Natural killer cell (primary cell): ENCODE measurements at regions not wholly inside any gene's neighbourhood (a gene's known extent, or its start where the extent isn't known, plus 50 kb on each side); places are given as distances from the start of the nearest gene placed in this dataset.

Experiments
- ATAC-seq, 3 donors: fragments of 150-1000 bp in 2 of 3; fragments of 200-7000 bp in 1 of 3; cut with Tn5 transposase; 1 replicate in 1 of 3; 2 replicates in 2 of 3; pipeline ENCODE4 v1.10.0; 2021; ENCODE audit warnings: mild to moderate bottlenecking in 2 of 3, moderate library complexity in 2 of 3
- DNase-seq, 2 donors: peaks; one replicate each; pipeline versions ENCODE4 v3.0.0 to v3.0.0-alpha.2; 2013 to 2021; ENCODE audit warnings: mixed read lengths in 1 of 2
- H3K27ac ChIP-seq: one replicate; pipeline ENCODE4 v1.5.1; 2013; ENCODE audit warnings: mild to moderate bottlenecking, low read length
- H3K27me3 ChIP-seq: one replicate; pipeline ENCODE4 v1.6.1; 2013; ENCODE audit warnings: low read length; ENCODE audit not compliant: control insufficient read depth, insufficient read depth
- H3K36me3 ChIP-seq: one replicate; pipeline ENCODE4 v1.6.1; 2013; ENCODE audit warnings: low read length; ENCODE audit not compliant: control insufficient read depth, insufficient read depth
- H3K4me1 ChIP-seq: one replicate; pipeline ENCODE4 v1.6.1; 2013; ENCODE audit warnings: low read length; ENCODE audit not compliant: control insufficient read depth, insufficient read depth
- H3K4me3 ChIP-seq: one replicate; pipeline ENCODE4 v1.5.1; 2013; ENCODE audit warnings: low read length
- H3K9me3 ChIP-seq: one replicate; pipeline ENCODE4 v1.6.1; 2013; ENCODE audit warnings: low read length; ENCODE audit not compliant: control insufficient read depth, insufficient read depth
- H3K27ac Mint-ChIP-seq, 2 donors: one replicate each; pipeline ENCODE4 v1.8.0; 2022; ENCODE audit warnings: mild to moderate bottlenecking in 2 of 2, mixed read lengths in 2 of 2, moderate library complexity in 1 of 2
- H3K27me3 Mint-ChIP-seq, 2 donors: one replicate each; pipeline ENCODE4 v1.8.0; 2022; ENCODE audit warnings: low read depth in 2 of 2, mixed read lengths in 2 of 2
- H3K36me3 Mint-ChIP-seq: one replicate; pipeline ENCODE4 v1.8.0; 2022; ENCODE audit warnings: mixed read lengths
- H3K4me1 Mint-ChIP-seq, 2 donors: one replicate each; pipeline ENCODE4 v1.8.0; 2022; ENCODE audit warnings: mixed read lengths in 2 of 2
- H3K4me3 Mint-ChIP-seq: one replicate; pipeline ENCODE4 v1.8.0; 2022; ENCODE audit warnings: mild to moderate bottlenecking, moderate library complexity, mixed read lengths
- H3K9me3 Mint-ChIP-seq, 2 donors: one replicate each; pipeline ENCODE4 v1.8.0; 2022; ENCODE audit warnings: mixed read lengths in 2 of 2
- CTCF ChIP-seq: fragments of 200-600 bp; IDR thresholded peaks from one replicate; pipeline ENCODE4 v1.8.0; 2022; ENCODE audit warnings: antibody characterized with exemption
- WGBS: methylation state at CpG from one replicate; pipeline ENCODE4 v1.1.7; 2013; ENCODE audit warnings: missing lambda C conversion rate; ENCODE audit not compliant: insufficient coverage; 5-methylcytosine and 5-hydroxymethylcytosine counted together
- intact Hi-C: fragments of 100-400 bp; cut with micrococcal nuclease; formaldehyde crosslinking; loops from one replicate; pipeline ENCODE4 v1.14.2; 2022

GRCh38 chr7:112908086-112908485, 117.9 kb upstream of the TMEM168 start:
- Mint-ChIP-seq H3K9me3 (peaks cover 7 to 8% of the 10 kb centered on the region in 2 donors), H3K27me3 (no peaks in the 10 kb centered on the region), H3K36me3 (peaks cover 26% of the 10 kb centered on the region), H3K4me1 (peaks cover 0 to 3% of the 10 kb centered on the region in 2 donors), H3K27ac (no peak overlapping the region), H3K4me3 (no peak overlapping the region)
- H3K4me3 ChIP-seq: no peak overlapping the region
- no peaks in the 10 kb centered on the region for H3K27me3 ChIP-seq
- peaks cover 4% of the 10 kb centered on the region for H3K36me3 ChIP-seq
- 94% methylated on average over 2 of the region's 2 CpGs for WGBS
- DNase-seq (no peak), ATAC-seq (no peak)
- no peaks in the 10 kb centered on the region for H3K9me3 ChIP-seq
- intact Hi-C loops: no loop called here
- TF ChIP-seq CTCF: no peak
- H3K27ac ChIP-seq: no peak overlapping the region
- no peaks in the 10 kb centered on the region for H3K4me1 ChIP-seq

- Mint-ChIP-seq H3K4me1 (peaks cover 0 to 1% of the 10 kb centered on the region in 2 donors), H3K4me3 (no peak overlapping the region), H3K36me3 (peaks cover 26% of the 10 kb centered on the region), H3K27me3 (no peaks in the 10 kb centered on the region), H3K27ac (no peak overlapping the region), H3K9me3 (peaks cover 7 to 8% of the 10 kb centered on the region in 2 donors)
- DNase-seq (no peak), ATAC-seq (no peak)
- peaks cover 4% of the 10 kb centered on the region for H3K36me3 ChIP-seq
- H3K4me1 ChIP-seq: no peaks in the 10 kb centered on the region
- H3K27me3 ChIP-seq: no peaks in the 10 kb centered on the region
- no CpG with 5 or more reads among the region's 1 CpG for WGBS
- H3K4me3 ChIP-seq: no peak overlapping the region
- no peak overlapping the region for H3K27ac ChIP-seq
- no peaks in the 10 kb centered on the region for H3K9me3 ChIP-seq
- TF ChIP-seq CTCF: no peak
- intact Hi-C loops: no loop called here
Observed at GRCh38 chr7:112907658-112908057, 117.5 kb upstream of the TMEM168 start.

GRCh38 chr7:112905950-112906349, 115.8 kb upstream of the TMEM168 start:
- peaks cover 19% of the 10 kb centered on the region for H3K36me3 Mint-ChIP-seq
- DNase-seq: no peak

More at GRCh38 chr7:112905950-112906349, 115.8 kb upstream of the TMEM168 start:
- Histone ChIP-seq H3K27ac (no peak overlapping the region), H3K27me3 (no peaks in the 10 kb centered on the region), H3K36me3 (no peaks in the 10 kb centered on the region), H3K9me3 (no peaks in the 10 kb centered on the region), H3K4me1 (no peaks in the 10 kb centered on the region), H3K4me3 (no peak overlapping the region)
- Mint-ChIP-seq H3K27me3 (no peaks in the 10 kb centered on the region), H3K4me1 (peaks cover 0 to 6% of the 10 kb centered on the region in 2 donors), H3K4me3 (no peak overlapping the region), H3K27ac (no peak overlapping the region), H3K9me3 (peaks cover 4 to 8% of the 10 kb centered on the region in 2 donors)
- intact Hi-C loops: no loop called here
- no peak for ATAC-seq
- no peak for TF ChIP-seq CTCF
